ENCODE measurements at regions not wholly inside any gene's neighbourhood (a gene's known extent, or its start where the extent isn't known, plus 50 kb on each side); places are given as distances from the start of the nearest gene placed in this dataset.

DNA sequence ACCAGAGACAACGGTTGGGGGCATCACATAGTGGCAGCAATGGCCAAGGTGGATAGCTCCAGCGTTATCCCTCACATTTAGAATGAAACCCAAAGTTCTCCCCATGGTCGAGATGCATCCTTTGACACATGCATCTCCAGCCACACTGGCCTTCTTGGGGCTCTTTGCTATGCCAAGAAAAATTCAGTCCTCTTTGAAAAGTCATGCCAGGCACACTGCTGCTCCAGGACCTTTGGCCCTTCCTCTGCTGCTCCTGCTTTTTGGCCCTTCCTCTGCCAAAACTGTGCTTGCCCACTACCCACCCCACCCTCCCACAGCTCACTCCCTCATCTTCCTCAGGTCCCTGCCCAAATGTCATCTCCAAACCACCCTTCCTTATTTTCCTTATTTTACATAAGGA, 106.4 kb downstream of the C1orf94 start:
- H3K9me3 Mint-ChIP-seq, result peaks cover 0 to 6% (median 2%) of the 10 kb centered on the region in 7 donors
- no peak overlapping the region for H3K27ac ChIP-seq (ENCODE audit: insufficient read depth, low read length, poor library complexity, severe bottlenecking)
- DNase-seq (no peak), ATAC-seq (ENCODE audit: low read depth in 2 of 2) (no peak)
- H3K27me3 ChIP-seq (ENCODE audit: control insufficient read depth, insufficient read depth, low read length), result no peaks in the 10 kb centered on the region
- no peaks in the 10 kb centered on the region for H3K36me3 ChIP-seq (ENCODE audit: control insufficient read depth, insufficient read depth, low read length)
- H3K4me3 ChIP-seq (ENCODE audit: low read depth, low read length), result no peak overlapping the region
- no peaks in the 10 kb centered on the region for H3K9me3 ChIP-seq (ENCODE audit: control insufficient read depth in 2 of 2, low read length in 2 of 2)
- no peak overlapping the region for H3K27ac Mint-ChIP-seq
- no peaks in the 10 kb centered on the region for H3K4me1 Mint-ChIP-seq
- no peaks in the 10 kb centered on the region for H3K36me3 Mint-ChIP-seq
- H3K27me3 Mint-ChIP-seq, result peaks cover 4% of the 10 kb centered on the region
- no peaks in the 10 kb centered on the region for H3K4me1 ChIP-seq (ENCODE audit: control insufficient read depth, insufficient read depth, low read length, poor library complexity, severe bottlenecking)
- no peak overlapping the region for H3K4me3 Mint-ChIP-seq

DNA sequence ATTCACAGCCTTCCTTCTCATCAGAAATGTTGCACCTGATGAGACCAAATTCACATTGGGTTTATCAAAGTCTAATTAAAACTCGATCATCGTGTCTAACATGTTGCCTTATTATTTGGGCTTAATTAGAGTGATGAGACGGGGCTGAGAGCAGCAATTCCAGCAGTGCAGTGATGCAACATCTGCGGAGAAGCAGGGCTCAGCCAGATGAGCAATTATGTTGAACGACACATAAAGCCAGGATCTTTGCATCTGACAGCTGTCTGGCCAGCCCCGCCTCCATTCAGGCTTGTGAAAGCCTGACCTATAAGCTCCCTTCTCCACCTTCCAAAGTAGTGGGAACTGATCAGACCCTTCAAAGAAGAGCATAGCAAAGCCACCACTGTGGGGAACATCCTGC, 109.8 kb downstream of the C1orf94 start:
- H3K27ac Mint-ChIP-seq, result no peak overlapping the region
- DNase-seq, result no peak

DNA sequence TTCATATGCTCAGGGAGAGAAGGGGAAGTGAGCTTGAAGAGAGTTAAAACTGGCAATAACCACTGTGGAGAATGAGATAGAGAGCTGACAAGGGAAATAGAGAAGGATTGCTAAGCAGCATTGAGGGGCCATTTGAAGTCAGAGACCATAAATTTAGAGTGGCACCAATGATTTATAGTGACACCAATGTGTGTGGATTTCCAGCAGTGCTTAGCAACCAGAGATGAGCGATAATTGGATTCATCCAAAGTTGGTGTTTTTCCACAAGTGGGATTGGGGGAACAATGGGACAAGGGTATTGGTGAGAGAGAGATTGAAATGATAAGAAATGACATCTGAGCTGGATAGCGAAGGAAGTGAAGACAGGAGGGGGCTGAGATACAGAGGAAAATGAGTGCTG, 114.1 kb downstream of the C1orf94 start:
- Histone ChIP-seq H3K27me3 (ENCODE audit: control insufficient read depth, insufficient read depth, low read length) (no peaks in the 10 kb centered on the region), H3K9me3 (ENCODE audit: control insufficient read depth in 2 of 2, low read length in 2 of 2) (no peaks in the 10 kb centered on the region), H3K27ac (ENCODE audit: insufficient read depth, low read length, poor library complexity, severe bottlenecking) (no peak overlapping the region), H3K4me3 (ENCODE audit: low read depth, low read length) (no peak overlapping the region), H3K36me3 (ENCODE audit: control insufficient read depth, insufficient read depth, low read length) (no peaks in the 10 kb centered on the region), H3K4me1 (ENCODE audit: control insufficient read depth, insufficient read depth, low read length, poor library complexity, severe bottlenecking) (no peaks in the 10 kb centered on the region)
- no peak for ATAC-seq (ENCODE audit: low read depth in 2 of 2)
- Mint-ChIP-seq H3K36me3 (no peaks in the 10 kb centered on the region), H3K27me3 (peaks cover 4% of the 10 kb centered on the region), H3K4me3 (no peak overlapping the region), H3K27ac (no peak overlapping the region), H3K9me3 (no peaks in the 10 kb centered on the region), H3K4me1 (no peaks in the 10 kb centered on the region)
- DNase-seq, result no peak

More for the DNA sequence above, 109.8 kb downstream of the C1orf94 start:
- Histone ChIP-seq H3K4me3 (ENCODE audit: low read depth, low read length) (no peak overlapping the region), H3K36me3 (ENCODE audit: control insufficient read depth, insufficient read depth, low read length) (no peaks in the 10 kb centered on the region), H3K4me1 (ENCODE audit: control insufficient read depth, insufficient read depth, low read length, poor library complexity, severe bottlenecking) (no peaks in the 10 kb centered on the region), H3K27ac (ENCODE audit: insufficient read depth, low read length, poor library complexity, severe bottlenecking) (no peak overlapping the region), H3K9me3 (ENCODE audit: control insufficient read depth in 2 of 2, low read length in 2 of 2) (no peaks in the 10 kb centered on the region), H3K27me3 (ENCODE audit: control insufficient read depth, insufficient read depth, low read length) (no peaks in the 10 kb centered on the region)
- ATAC-seq (ENCODE audit: low read depth in 2 of 2), result no peak
- H3K27me3 Mint-ChIP-seq, result peaks cover 4% of the 10 kb centered on the region
- no peaks in the 10 kb centered on the region for H3K4me1 Mint-ChIP-seq
- peaks cover 0 to 6% (median 0%) of the 10 kb centered on the region in 7 donors for H3K9me3 Mint-ChIP-seq
- H3K4me3 Mint-ChIP-seq, result no peak overlapping the region
- H3K36me3 Mint-ChIP-seq, result no peaks in the 10 kb centered on the region

DNA sequence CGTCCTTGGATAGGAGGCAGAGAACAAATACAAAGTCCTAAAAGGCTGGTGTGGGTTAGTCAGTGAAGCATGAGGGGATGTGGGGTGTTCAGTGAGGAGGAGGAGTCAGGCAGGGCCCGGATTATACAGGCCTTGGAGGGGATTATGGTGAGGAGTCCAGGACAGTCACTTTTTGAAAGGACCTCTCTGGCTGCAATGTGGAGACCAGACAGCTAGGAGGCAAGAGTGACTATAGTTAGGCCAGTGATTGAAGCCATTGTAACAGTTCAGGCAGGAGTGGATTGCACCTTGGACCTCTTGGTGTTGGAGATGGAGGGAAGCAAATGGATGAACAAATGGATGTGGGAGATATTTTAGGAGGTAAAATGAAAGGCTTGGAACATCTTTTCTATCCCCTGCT, 115.8 kb downstream of the C1orf94 start:
- Mint-ChIP-seq H3K4me1 (no peaks in the 10 kb centered on the region), H3K27ac (no peak overlapping the region), H3K36me3 (no peaks in the 10 kb centered on the region), H3K27me3 (no peaks in the 10 kb centered on the region), H3K4me3 (no peak overlapping the region), H3K9me3 (peaks cover 0 to 2% (median 0%) of the 10 kb centered on the region in 7 donors)
- Histone ChIP-seq H3K27ac (ENCODE audit: insufficient read depth, low read length, poor library complexity, severe bottlenecking) (no peak overlapping the region), H3K9me3 (ENCODE audit: control insufficient read depth in 2 of 2, low read length in 2 of 2) (peaks cover 0 to 3% of the 10 kb centered on the region in 2 experiments), H3K27me3 (ENCODE audit: control insufficient read depth, insufficient read depth, low read length) (no peaks in the 10 kb centered on the region), H3K4me3 (ENCODE audit: low read depth, low read length) (no peak overlapping the region), H3K36me3 (ENCODE audit: control insufficient read depth, insufficient read depth, low read length) (no peaks in the 10 kb centered on the region), H3K4me1 (ENCODE audit: control insufficient read depth, insufficient read depth, low read length, poor library complexity, severe bottlenecking) (no peaks in the 10 kb centered on the region)
- ATAC-seq (ENCODE audit: low read depth in 2 of 2) (no peak), DNase-seq (no peak)

DNA sequence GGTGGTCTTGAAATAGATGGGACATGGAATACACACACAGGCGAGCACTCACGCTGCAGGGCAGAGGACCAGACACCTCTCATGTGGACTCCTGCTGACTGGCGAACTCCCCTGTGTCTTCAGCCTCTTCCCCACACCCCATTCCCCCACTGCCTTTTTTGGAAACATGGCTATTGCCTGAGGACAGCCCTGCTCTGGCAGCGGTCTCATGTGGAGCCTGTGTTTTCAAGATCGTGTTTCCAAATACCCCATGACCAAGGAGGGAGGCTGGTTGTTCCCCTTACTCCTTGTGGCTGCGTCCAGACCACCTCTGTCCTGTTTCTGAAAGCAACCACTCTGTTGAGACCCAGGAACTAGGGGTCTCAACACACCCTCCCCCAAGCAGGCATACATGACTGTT, 119.4 kb downstream of the C1orf94 start:
- H3K36me3 Mint-ChIP-seq, result no peaks in the 10 kb centered on the region
- H3K36me3 ChIP-seq (ENCODE audit: control insufficient read depth, insufficient read depth, low read length), result no peaks in the 10 kb centered on the region
- no peaks in the 10 kb centered on the region for H3K4me1 ChIP-seq (ENCODE audit: control insufficient read depth, insufficient read depth, low read length, poor library complexity, severe bottlenecking)
- no peaks in the 10 kb centered on the region for H3K27me3 ChIP-seq (ENCODE audit: control insufficient read depth, insufficient read depth, low read length)
- H3K27me3 Mint-ChIP-seq, result peaks cover 6% of the 10 kb centered on the region
- H3K4me3 ChIP-seq (ENCODE audit: low read depth, low read length), result no peak overlapping the region
- H3K9me3 ChIP-seq (ENCODE audit: control insufficient read depth in 2 of 2, low read length in 2 of 2), result peaks cover 0 to 3% of the 10 kb centered on the region in 2 experiments
- ATAC-seq (ENCODE audit: low read depth in 2 of 2) (no peak), DNase-seq (no peak)
- H3K27ac Mint-ChIP-seq, result no peak overlapping the region
- H3K9me3 Mint-ChIP-seq, result peaks cover 0 to 3% (median 0%) of the 10 kb centered on the region in 7 donors
- no peaks in the 10 kb centered on the region for H3K4me1 Mint-ChIP-seq
- H3K27ac ChIP-seq (ENCODE audit: insufficient read depth, low read length, poor library complexity, severe bottlenecking), result no peak overlapping the region
- no peak overlapping the region for H3K4me3 Mint-ChIP-seq

DNA sequence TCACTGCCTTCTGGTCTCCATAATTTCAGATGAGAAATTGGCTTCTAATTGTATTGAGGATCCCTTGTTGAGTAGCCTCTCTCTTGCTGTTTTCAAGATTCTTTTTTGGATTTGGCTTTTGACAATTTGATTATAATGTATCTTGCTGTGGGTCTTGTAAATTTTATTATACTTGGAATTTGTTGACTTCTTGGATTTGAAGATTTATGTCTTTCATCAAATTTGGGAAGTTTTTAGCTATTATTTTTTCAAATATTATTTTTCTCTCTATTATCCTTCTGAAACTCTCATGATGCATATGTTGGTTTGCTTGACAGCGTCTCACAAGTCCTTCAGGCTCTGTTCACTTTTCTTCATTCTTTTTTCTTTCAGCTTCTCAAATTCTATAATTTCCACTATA, 126.1 kb downstream of the C1orf94 start:
- H3K4me3 Mint-ChIP-seq, result no peak overlapping the region

DNA sequence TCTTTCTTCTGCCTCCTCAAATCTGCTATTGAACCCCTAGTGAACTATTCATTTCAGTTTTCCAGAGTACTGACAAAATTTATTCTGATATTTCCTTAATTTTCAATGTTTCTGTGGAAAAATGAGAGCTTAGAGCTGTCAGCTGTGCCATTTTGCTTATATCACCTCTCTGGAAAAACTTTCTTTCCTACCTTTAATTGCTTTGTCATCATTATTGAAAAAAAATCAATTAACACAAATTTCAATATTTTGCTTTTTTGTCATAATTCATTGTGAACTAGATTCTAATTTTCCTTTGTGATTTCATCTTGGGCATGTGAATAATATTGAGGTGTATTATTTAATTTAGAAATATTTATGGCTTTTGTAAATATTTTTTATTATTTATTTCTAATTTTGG, 126.5 kb downstream of the C1orf94 start:
- no peak for ATAC-seq (ENCODE audit: low read depth in 2 of 2)
- Histone ChIP-seq H3K27ac (ENCODE audit: insufficient read depth, low read length, poor library complexity, severe bottlenecking) (no peak overlapping the region), H3K36me3 (ENCODE audit: control insufficient read depth, insufficient read depth, low read length) (no peaks in the 10 kb centered on the region), H3K4me3 (ENCODE audit: low read depth, low read length) (no peak overlapping the region), H3K27me3 (ENCODE audit: control insufficient read depth, insufficient read depth, low read length) (peaks cover 3% of the 10 kb centered on the region), H3K4me1 (ENCODE audit: control insufficient read depth, insufficient read depth, low read length, poor library complexity, severe bottlenecking) (no peaks in the 10 kb centered on the region), H3K9me3 (ENCODE audit: control insufficient read depth in 2 of 2, low read length in 2 of 2) (no peaks in the 10 kb centered on the region)
- H3K27ac Mint-ChIP-seq, result no peak overlapping the region
- no peaks in the 10 kb centered on the region for H3K36me3 Mint-ChIP-seq
- no peak for DNase-seq
- no peaks in the 10 kb centered on the region for H3K4me1 Mint-ChIP-seq
- peaks cover 0 to 16% (median 2%) of the 10 kb centered on the region in 7 donors for H3K9me3 Mint-ChIP-seq
- H3K4me3 Mint-ChIP-seq, result no peak overlapping the region
- H3K27me3 Mint-ChIP-seq, result peaks cover 20% of the 10 kb centered on the region

More for the DNA sequence above, 126.1 kb downstream of the C1orf94 start:
- Mint-ChIP-seq H3K27ac (no peak overlapping the region), H3K36me3 (no peaks in the 10 kb centered on the region), H3K9me3 (peaks cover 0 to 16% (median 2%) of the 10 kb centered on the region in 7 donors), H3K27me3 (peaks cover 20% of the 10 kb centered on the region), H3K4me1 (no peaks in the 10 kb centered on the region)
- Histone ChIP-seq H3K27me3 (ENCODE audit: control insufficient read depth, insufficient read depth, low read length) (peaks cover 3% of the 10 kb centered on the region), H3K27ac (ENCODE audit: insufficient read depth, low read length, poor library complexity, severe bottlenecking) (no peak overlapping the region), H3K9me3 (ENCODE audit: control insufficient read depth in 2 of 2, low read length in 2 of 2) (no peaks in the 10 kb centered on the region), H3K36me3 (ENCODE audit: control insufficient read depth, insufficient read depth, low read length) (no peaks in the 10 kb centered on the region), H3K4me1 (ENCODE audit: control insufficient read depth, insufficient read depth, low read length, poor library complexity, severe bottlenecking) (no peaks in the 10 kb centered on the region), H3K4me3 (ENCODE audit: low read depth, low read length) (no peak overlapping the region)
- no peak for DNase-seq
- no peak for ATAC-seq (ENCODE audit: low read depth in 2 of 2)

DNA sequence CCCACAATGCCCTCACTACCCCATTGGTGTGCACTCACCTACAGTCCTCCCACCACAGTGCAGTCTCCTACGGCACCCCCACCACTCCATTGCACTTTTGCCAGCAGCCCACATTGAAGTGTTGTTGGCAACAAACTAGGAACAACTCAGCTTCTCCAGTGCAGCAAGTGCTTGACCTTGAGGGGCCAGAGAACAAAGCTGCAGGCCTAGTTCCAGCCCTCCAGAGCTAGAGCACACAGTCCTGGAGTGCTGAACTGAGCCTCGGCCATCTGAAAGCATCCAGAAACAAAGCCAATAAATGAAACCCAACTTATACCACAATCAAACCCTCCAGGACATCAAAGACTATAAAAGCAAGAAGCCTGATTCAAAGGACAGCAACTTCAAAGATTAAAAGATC, 129.9 kb downstream of the C1orf94 start:
- Histone ChIP-seq H3K27me3 (ENCODE audit: control insufficient read depth, insufficient read depth, low read length) (peaks cover 3% of the 10 kb centered on the region), H3K4me1 (ENCODE audit: control insufficient read depth, insufficient read depth, low read length, poor library complexity, severe bottlenecking) (no peaks in the 10 kb centered on the region), H3K9me3 (ENCODE audit: control insufficient read depth in 2 of 2, low read length in 2 of 2) (peaks cover 0 to 2% of the 10 kb centered on the region in 2 experiments), H3K27ac (ENCODE audit: insufficient read depth, low read length, poor library complexity, severe bottlenecking) (no peak overlapping the region), H3K4me3 (ENCODE audit: low read depth, low read length) (no peak overlapping the region), H3K36me3 (ENCODE audit: control insufficient read depth, insufficient read depth, low read length) (no peaks in the 10 kb centered on the region)
- no peaks in the 10 kb centered on the region for H3K36me3 Mint-ChIP-seq
- ATAC-seq (ENCODE audit: low read depth in 2 of 2) (no peak), DNase-seq (no peak)
- no peak overlapping the region for H3K27ac Mint-ChIP-seq
- peaks cover 14% of the 10 kb centered on the region for H3K27me3 Mint-ChIP-seq
- no peaks in the 10 kb centered on the region for H3K4me1 Mint-ChIP-seq
- H3K9me3 Mint-ChIP-seq, result peaks cover 0 to 33% (median 6%) of the 10 kb centered on the region in 7 donors
- no peak overlapping the region for H3K4me3 Mint-ChIP-seq
